ENCODE measurements at regions not wholly inside any gene's neighbourhood (a gene's known extent, or its start where the extent isn't known, plus 50 kb on each side); places are given as distances from the start of the nearest gene placed in this dataset.

DNA sequence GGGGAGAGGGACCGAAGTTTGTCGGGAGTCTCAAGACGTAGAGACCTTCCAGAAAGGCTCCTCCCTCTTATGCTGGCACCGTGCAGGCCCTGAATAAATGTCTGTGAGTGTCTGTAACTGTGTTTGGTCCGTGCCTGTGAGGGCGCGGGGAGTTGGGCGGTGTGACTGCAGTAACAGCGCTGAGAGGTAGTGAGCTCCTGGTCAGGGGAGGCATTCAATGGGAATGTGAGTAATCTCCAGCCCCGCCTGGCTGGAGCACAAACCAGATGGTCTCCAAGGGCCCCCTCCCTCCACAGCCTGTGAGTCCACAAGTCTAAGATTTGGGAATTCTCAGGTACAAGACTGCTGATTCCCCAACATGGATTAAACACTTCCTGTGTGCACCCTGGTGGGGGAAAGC, 100.0 kb downstream of the HMX1 start:
- Histone ChIP-seq H3K27ac (ENCODE audit: low read length) (no peak overlapping the region), H3K9me3 (ENCODE audit: control insufficient read depth, insufficient read depth, low read depth, low read length) (no peaks in the 10 kb centered on the region), H3K36me3 (ENCODE audit: control insufficient read depth, insufficient read depth, low read length) (no peaks in the 10 kb centered on the region), H3K4me1 (ENCODE audit: control insufficient read depth, insufficient read depth, low read length) (no peaks in the 10 kb centered on the region), H3K27me3 (ENCODE audit: control insufficient read depth, insufficient read depth, low read length) (no peaks in the 10 kb centered on the region), H3K4me3 (ENCODE audit: low read depth in 2 of 2, low read length in 2 of 2) (no peak overlapping the region)
- ATAC-seq (no peak), DNase-seq (ENCODE audit: low read depth, low spot score) (no peak)
- POLR2A ChIA-PET: interaction anchor here (0.6 kb wide), 1 partner anchor 250 kb away, joined by 11 read pairs; no protein-coding TSS in a partner anchor
- CTCF ChIA-PET: no interaction called here
- intact Hi-C loops (cut with micrococcal nuclease; ENCODE audit: unreplicated experiment): no loop called here
- in situ Hi-C loops (cut with HindIII; ENCODE audit: low pct_unique_long_range_greater_than_20kb, low sequenced_read_pairs): no loop called here
- BruUV-seq (replicated peaks): no TSS peak
- TF ChIP-seq SIN3A (IDR thresholded peaks at IDR 0.05; ENCODE audit: borderline replicate concordance, insufficient read depth, low read depth, low read length): no peak
- no peak for TF ChIP-seq TCF7L2 (IDR thresholded peaks at IDR 0.05; ENCODE audit: low read depth, low read length)
- TF ChIP-seq, protein P1, sequence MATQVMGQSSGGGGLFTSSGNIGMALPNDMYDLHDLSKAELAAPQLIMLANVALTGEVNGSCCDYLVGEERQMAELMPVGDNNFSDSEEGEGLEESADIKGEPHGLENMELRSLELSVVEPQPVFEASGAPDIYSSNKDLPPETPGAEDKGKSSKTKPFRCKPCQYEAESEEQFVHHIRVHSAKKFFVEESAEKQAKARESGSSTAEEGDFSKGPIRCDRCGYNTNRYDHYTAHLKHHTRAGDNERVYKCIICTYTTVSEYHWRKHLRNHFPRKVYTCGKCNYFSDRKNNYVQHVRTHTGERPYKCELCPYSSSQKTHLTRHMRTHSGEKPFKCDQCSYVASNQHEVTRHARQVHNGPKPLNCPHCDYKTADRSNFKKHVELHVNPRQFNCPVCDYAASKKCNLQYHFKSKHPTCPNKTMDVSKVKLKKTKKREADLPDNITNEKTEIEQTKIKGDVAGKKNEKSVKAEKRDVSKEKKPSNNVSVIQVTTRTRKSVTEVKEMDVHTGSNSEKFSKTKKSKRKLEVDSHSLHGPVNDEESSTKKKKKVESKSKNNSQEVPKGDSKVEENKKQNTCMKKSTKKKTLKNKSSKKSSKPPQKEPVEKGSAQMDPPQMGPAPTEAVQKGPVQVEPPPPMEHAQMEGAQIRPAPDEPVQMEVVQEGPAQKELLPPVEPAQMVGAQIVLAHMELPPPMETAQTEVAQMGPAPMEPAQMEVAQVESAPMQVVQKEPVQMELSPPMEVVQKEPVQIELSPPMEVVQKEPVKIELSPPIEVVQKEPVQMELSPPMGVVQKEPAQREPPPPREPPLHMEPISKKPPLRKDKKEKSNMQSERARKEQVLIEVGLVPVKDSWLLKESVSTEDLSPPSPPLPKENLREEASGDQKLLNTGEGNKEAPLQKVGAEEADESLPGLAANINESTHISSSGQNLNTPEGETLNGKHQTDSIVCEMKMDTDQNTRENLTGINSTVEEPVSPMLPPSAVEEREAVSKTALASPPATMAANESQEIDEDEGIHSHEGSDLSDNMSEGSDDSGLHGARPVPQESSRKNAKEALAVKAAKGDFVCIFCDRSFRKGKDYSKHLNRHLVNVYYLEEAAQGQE (IDR thresholded peaks at IDR 0.05; ENCODE audit: insufficient read depth in 1 of 2, low read depth in 2 of 2, low read length in 1 of 2): no peak
- TF ChIP-seq, protein P2, sequence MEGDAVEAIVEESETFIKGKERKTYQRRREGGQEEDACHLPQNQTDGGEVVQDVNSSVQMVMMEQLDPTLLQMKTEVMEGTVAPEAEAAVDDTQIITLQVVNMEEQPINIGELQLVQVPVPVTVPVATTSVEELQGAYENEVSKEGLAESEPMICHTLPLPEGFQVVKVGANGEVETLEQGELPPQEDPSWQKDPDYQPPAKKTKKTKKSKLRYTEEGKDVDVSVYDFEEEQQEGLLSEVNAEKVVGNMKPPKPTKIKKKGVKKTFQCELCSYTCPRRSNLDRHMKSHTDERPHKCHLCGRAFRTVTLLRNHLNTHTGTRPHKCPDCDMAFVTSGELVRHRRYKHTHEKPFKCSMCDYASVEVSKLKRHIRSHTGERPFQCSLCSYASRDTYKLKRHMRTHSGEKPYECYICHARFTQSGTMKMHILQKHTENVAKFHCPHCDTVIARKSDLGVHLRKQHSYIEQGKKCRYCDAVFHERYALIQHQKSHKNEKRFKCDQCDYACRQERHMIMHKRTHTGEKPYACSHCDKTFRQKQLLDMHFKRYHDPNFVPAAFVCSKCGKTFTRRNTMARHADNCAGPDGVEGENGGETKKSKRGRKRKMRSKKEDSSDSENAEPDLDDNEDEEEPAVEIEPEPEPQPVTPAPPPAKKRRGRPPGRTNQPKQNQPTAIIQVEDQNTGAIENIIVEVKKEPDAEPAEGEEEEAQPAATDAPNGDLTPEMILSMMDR (IDR thresholded peaks at IDR 0.05): no peak
- TF ChIP-seq POLR2AphosphoS5 (IDR thresholded peaks at IDR 0.05; ENCODE audit: low read depth, low read length): no peak

DNA sequence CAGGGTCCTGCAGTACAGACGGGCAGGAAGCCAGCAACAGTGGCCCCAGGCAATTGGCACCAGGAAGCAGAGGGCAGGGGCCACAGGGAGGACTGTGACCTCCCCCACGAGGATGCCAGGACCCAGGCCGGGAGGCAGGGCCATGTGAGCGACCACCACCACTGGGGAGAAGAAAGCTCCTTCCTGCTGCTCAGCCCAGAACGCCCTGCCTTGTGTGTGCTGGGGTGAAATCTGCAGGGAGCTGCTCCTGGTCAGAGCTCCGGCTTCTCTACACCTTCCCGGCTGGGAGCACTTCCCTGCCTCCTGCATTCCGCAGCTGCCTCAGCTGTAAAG, 100.4 kb downstream of the HMX1 start:
- Histone ChIP-seq H3K36me3 (ENCODE audit: control insufficient read depth, insufficient read depth, low read length) (no peaks in the 10 kb centered on the region), H3K27me3 (ENCODE audit: control insufficient read depth, insufficient read depth, low read length) (no peaks in the 10 kb centered on the region), H3K9me3 (ENCODE audit: control insufficient read depth, insufficient read depth, low read depth, low read length) (no peaks in the 10 kb centered on the region), H3K4me3 (ENCODE audit: low read depth in 2 of 2, low read length in 2 of 2) (no peak overlapping the region), H3K27ac (ENCODE audit: low read length) (no peak overlapping the region), H3K4me1 (ENCODE audit: control insufficient read depth, insufficient read depth, low read length) (no peaks in the 10 kb centered on the region)
- BruUV-seq (replicated peaks): no TSS peak
- in situ Hi-C loops (cut with HindIII; ENCODE audit: low pct_unique_long_range_greater_than_20kb, low sequenced_read_pairs): no loop called here
- ChIA-PET CTCF (no interaction called here), POLR2A (no interaction called here)
- ATAC-seq: no peak
- no peak for DNase-seq (ENCODE audit: low read depth, low spot score)
- intact Hi-C loops (cut with micrococcal nuclease; ENCODE audit: unreplicated experiment): no loop called here
- TF ChIP-seq POLR2AphosphoS5 (IDR thresholded peaks at IDR 0.05; ENCODE audit: low read depth, low read length): no peak
- TF ChIP-seq, protein P2 (IDR thresholded peaks at IDR 0.05): no peak
- TF ChIP-seq SIN3A (IDR thresholded peaks at IDR 0.05; ENCODE audit: borderline replicate concordance, insufficient read depth, low read depth, low read length): no peak
- TF ChIP-seq, protein P1 (IDR thresholded peaks at IDR 0.05; ENCODE audit: insufficient read depth in 1 of 2, low read depth in 2 of 2, low read length in 1 of 2): no peak
- no peak for TF ChIP-seq TCF7L2 (IDR thresholded peaks at IDR 0.05; ENCODE audit: low read depth, low read length)
